ENCODE measurements at regions not wholly inside any gene's neighbourhood (a gene's known extent, or its start where the extent isn't known, plus 50 kb on each side); places are given as distances from the start of the nearest gene placed in this dataset.

GRCh38 chr9:14466828-14467227 lies 152.9 kb upstream of the NFIB start:
- dilution Hi-C loops (cut with MboI; ENCODE audit: extremely low pct_ligation_motif_present, low sequenced_read_pairs), result no loop called here
- CTCF ChIA-PET, result interaction anchor here (0.6 to 7.3 kb wide), 5 partner anchors 151 to 678 kb away, joined by 3 to 130 read pairs (median 15); no protein-coding TSS in a partner anchor
- no peak for FAIRE-seq

More at GRCh38 chr9:14466828-14467227, 152.9 kb upstream of the NFIB start:
- intact Hi-C loops (cut with micrococcal nuclease), result loop anchor here (5.0 to 10.0 kb wide), 2 partner anchors 285 to 668 kb away; no protein-coding TSS in a partner anchor
- no TSS peak for BruUV-seq (replicated peaks)
- Histone ChIP-seq H3K27me3 (ENCODE audit: control insufficient read depth in 2 of 2, insufficient read depth in 2 of 2, low read length in 2 of 2) (no peaks in the 10 kb centered on the region), H3K27ac (ENCODE audit: insufficient read depth, low read depth, low read length) (no peak overlapping the region), H3K79me2 (ENCODE audit: control insufficient read depth, insufficient read depth, low read length) (no peaks in the 10 kb centered on the region), H3K4me3 (replicated peaks in 1 of 3; ENCODE audit: insufficient read depth in 1 of 3, low read depth in 1 of 3, low read length in 3 of 3) (no peak overlapping the region), H3K9ac (replicated peaks; ENCODE audit: extremely low read depth, insufficient read depth, low read length) (no peak overlapping the region), H2AFZ (ENCODE audit: low read depth, low read length) (no peak overlapping the region), H3K9me3 (replicated peaks; ENCODE audit: control insufficient read depth, insufficient read depth, low read length) (no peaks in the 10 kb centered on the region), H3K4me1 (ENCODE audit: control insufficient read depth, extremely low read depth, insufficient read depth, low read length) (peaks cover 10% of the 10 kb centered on the region), H3K4me2 (ENCODE audit: insufficient read depth, low read length) (no peak overlapping the region), H3K9me1 (replicated peaks; ENCODE audit: control insufficient read depth, extremely low read depth, insufficient read depth, low read length) (no peaks in the 10 kb centered on the region), H4K20me1 (replicated peaks; ENCODE audit: control insufficient read depth, extremely low read depth, insufficient read depth, low read length) (no peaks in the 10 kb centered on the region), H3K36me3 (ENCODE audit: control insufficient read depth in 2 of 2, extremely low read depth in 1 of 2, insufficient read depth in 2 of 2, low read length in 2 of 2) (no peaks in the 10 kb centered on the region)
- DNase-seq (ENCODE audit: low read depth, low spot score), result no peak
- POLR2A ChIA-PET, result no interaction called here
- TF ChIP-seq POLR2AphosphoS5 (IDR thresholded peaks at IDR 0.05; ENCODE audit: insufficient read depth, low read depth, low read length) (no peak), CTCF (IDR thresholded peaks at IDR 0.05; ENCODE audit: extremely low read depth in 1 of 2, insufficient read depth in 1 of 2, low read depth in 1 of 2, low read length in 2 of 2) (no peak), GATA2 (IDR thresholded peaks at IDR 0.05; ENCODE audit: insufficient read depth, insufficient read length, low read depth, low read length) (no peak), EZH2 (IDR thresholded peaks at IDR 0.05; ENCODE audit: borderline replicate concordance, low read depth, low read length, severe bottlenecking) (no peak), JUN (IDR thresholded peaks at IDR 0.05; ENCODE audit: borderline replicate concordance, insufficient read depth, insufficient read length, low read depth) (no peak)
